Putamen (tissue), 1 donor: ENCODE measurements at regions not wholly inside any gene's neighbourhood (a gene's known extent, or its start where the extent isn't known, plus 50 kb on each side); places are given as distances from the start of the nearest gene placed in this dataset.
"Not testable (repeated sequence)": the region's sequence is repeated elsewhere in the genome, so short reads cannot be mapped to it uniquely, and the experiment has no call there.

Experiments used
- DNase-seq: peaks from one replicate; pipeline ENCODE4 v3.0.0-alpha.2; 2016; ENCODE audit warnings: low spot score

- no peak for DNase-seq
Observed at GRCh38 chr13:107819071-107819470, 396.3 kb downstream of the LIG4 start.

DNA sequence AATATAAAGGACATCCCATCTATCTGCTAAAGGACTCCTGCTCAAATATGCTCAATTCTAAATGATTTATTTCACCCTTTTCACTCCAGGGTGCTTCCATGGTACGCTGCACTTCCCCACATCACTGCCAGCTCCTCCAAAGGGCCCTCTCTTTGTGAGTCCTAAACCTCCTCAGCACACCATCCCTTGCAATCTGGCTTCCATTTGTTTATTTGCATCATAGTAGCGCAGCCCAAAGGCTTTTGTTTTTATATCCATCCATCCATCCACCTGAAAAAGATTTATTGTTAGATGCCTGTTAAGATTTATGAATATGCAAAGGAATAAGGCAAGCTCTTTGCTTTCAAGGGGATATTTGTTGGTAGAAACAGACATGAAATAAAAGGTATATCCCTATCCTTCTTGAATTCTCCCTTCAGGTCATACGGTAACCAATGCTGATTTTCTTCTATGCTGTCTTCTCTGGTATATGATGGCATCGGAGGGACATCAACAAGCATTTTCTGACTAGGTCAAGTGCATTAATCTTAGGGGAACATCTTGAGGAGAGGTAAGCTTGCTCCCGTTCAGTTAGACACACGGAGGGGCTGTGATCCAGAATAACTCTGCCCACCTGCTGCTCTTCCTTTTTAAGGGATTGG, 397.6 kb downstream of the LIG4 start:
- DNase-seq = no peak

- no peak for DNase-seq
Observed at GRCh38 chr13:107812014-107812412, 403.3 kb downstream of the LIG4 start.

DNA sequence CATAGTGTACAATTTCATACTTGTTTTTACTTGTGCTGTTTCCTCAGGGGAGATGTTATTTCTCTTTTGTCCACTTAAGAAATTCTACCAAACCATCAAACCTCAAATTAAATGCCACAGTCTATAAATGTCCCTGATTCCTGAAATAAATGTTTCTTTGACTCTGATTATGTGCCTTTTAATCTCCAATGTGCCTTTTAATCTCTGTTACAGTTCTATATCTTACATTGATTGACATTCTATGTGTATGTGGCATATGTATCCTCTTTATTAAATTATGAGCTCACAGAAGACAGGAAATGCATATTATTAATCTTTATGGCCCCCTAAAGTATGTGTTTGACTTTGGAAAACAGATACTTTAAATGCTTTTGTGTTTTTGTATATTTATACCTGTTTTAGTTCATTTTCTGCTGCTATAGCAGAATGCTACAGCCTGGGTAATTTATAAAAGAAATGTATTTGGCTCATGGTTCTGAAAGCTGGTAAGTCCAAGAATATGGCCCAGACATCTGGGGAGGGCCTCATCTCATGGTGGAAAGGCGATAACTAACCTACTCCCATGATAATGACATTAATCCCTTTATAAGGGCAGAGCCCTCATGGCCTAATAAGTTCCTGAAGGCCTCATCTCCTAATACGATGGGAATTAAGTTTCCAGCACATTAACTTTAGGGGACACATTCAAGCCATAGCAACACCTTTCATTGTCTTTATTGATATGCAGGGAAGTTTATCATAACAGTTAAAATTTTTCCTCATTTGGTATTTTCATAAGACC, 403.9 kb downstream of the LIG4 start:
- DNase-seq = no peak

GRCh38 chr13:107809125-107809524, 406.2 kb downstream of the LIG4 start:
- DNase-seq = no peak

GRCh38 chr13:107808389-107808788, 406.9 kb downstream of the LIG4 start:
- no peak for DNase-seq

DNA sequence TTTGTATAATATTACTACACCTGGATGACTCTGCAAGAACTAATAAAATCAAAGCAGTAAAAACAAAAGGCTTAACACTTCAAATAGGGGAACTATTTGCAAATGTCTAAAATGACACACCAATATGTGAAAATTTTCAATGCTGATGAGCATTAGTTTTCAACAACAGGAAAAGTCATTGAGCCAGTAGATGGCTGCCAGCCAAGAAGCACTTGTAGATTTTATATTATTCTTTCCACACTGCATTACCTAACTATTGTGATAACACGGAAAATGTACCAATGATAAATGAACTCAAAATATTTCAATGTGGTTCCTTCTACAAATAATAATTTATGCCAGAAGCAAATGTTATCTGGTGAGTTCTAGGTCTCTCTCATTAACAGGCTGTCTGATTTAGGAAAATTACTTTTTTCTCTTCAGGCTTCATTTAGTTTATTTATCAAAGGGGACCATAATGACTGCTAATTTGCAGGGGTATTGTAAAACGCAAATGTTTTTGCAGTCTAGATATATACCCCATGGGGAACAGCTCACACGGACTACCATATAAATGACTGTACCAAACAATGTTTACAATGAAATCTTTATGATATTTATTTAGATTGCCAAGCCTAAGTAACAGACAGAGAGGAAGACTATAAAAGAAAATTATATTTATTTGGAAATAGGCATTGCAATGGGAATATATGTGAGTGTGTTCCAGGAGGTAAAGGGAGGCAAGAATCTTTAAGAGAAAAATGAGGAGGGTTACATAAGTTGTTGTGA, 407.8 kb downstream of the LIG4 start:
- DNase-seq = no peak

DNA sequence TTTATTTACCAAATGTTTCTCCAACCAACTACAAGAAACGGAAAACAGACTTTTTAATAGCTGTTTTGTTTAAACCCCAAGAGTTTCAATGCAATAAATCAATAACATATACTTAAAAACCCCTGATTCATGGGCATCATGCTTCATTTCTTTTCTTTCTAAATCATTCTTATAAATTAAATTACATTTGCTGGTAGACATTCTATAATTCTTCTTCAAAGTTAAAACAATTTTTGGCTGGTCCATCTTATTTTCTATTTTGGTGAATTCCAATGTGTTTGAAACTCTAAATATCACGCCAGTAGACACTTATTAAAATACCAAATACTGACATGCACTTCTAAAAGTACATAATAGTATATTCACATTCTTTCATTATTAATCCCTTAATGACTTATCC, 408.6 kb downstream of the LIG4 start:
- no peak for DNase-seq

DNA sequence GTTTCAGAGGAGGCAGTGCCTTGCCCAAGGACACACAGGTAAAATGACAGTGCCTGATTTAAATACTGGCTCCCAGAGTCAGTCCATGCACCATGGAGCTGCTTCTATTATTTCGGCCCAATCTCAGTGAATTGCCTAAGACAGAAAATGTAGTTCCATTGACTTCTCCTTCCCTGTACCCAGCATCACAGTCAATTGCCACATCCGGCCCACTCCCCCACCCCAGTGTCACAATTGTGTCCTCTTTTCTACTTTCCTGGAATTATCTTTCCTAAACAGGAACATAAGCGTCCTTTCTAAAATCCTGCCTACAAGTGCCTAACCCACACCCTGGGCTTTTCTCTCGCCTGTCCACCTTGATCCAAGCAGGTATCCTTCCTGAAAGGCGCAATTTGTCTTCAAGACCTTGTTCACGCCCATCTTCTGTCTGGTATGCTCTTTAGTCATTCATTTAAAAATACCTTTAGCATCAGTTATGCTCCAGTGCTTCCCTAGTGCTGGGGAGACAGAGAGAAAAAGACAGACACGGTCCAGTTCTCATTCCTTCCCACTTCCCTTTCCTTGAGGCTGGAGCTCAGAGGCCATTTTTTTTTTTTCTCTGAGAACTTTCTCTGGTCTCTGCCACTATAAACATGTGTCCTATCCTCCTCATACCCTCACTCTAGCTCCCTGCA, 411.4 kb downstream of the LIG4 start:
- no peak for DNase-seq

GRCh38 chr13:107801621-107802020, 413.7 kb downstream of the LIG4 start:
- no peak for DNase-seq

DNA sequence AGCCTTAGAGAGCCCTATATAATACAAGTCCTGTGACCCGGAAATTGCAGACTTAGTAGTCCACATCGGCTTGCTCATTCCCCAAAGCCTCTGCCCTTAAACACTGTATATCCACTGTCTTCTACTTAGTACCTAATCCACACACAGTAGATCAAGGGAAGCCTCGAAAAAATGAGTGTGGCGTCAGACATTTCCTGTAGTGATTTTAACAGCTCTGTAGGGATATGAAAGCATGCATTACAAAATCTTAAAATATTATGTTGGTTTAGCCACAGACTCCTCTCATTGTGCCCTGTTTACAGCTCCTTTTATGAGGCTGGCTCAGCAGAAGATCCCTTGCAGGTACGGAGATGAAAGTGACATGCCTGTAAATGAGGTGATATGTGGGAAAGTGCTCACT, 416.3 kb downstream of the LIG4 start:
- DNase-seq = no peak

- no peak for DNase-seq
Observed at GRCh38 chr13:107790397-107790796, 424.9 kb downstream of the LIG4 start.

GRCh38 chr13:107788464-107789165, 426.7 kb downstream of the LIG4 start:
- no peak for DNase-seq

- not testable (repeated sequence) for DNase-seq
Observed at GRCh38 chr13:107782646-107783045, 432.7 kb downstream of the LIG4 start.

GRCh38 chr13:107778094-107778493, 437.2 kb downstream of the LIG4 start:
- no peak for DNase-seq

GRCh38 chr13:107770541-107770940, 444.8 kb downstream of the LIG4 start:
- no peak for DNase-seq

DNA sequence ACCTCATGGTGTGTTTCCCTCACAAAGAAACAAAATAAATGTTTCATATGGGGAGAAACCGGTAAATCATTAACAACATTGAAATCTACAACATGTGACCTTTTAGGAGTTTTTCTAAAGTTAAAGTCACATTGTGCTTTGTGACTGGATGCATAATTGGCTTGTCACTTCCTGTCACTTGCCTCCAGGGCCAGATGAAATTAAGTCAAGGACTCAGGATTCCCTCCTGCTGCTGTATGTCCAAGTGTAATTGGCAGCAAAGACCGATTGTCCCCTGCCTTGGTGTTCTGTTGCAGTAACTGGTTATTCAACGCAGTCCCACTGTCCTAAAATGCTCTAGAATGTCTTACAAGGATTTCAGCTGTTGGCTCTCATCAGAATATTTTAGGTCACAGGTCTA, 448.2 kb downstream of the LIG4 start:
- DNase-seq = no peak

- no peak for DNase-seq
Observed at GRCh38 chr13:107765724-107766401, 449.5 kb downstream of the LIG4 start.

- DNase-seq = no peak
Observed at GRCh38 chr13:107764046-107764445, 451.3 kb downstream of the LIG4 start.

- DNase-seq = no peak
Observed at GRCh38 chr13:107753748-107754147, 461.6 kb downstream of the LIG4 start.

- no peak for DNase-seq
Observed at GRCh38 chr13:107753291-107753690, 462.0 kb downstream of the LIG4 start.
